IMR-90 (cell line): ENCODE measurements at regions not wholly inside any gene's neighbourhood (a gene's known extent, or its start where the extent isn't known, plus 50 kb on each side); places are given as distances from the start of the nearest gene placed in this dataset.

Source experiments
- BHLHE40 ChIP-seq: fragments of 150-350 bp; IDR thresholded peaks from 2 replicates; pipeline ENCODE4 v1.6.1; 2016; ENCODE audit warnings: mild to moderate bottlenecking, low read depth, low read length
- CEBPB ChIP-seq: IDR thresholded peaks from 2 replicates; pipeline ENCODE4 v1.6.1; 2012; ENCODE audit warnings: low read depth, low read length, improper control_type of control experiment
- MXI1 ChIP-seq: IDR thresholded peaks from 2 replicates; pipeline ENCODE4 v1.6.1; 2012; ENCODE audit warnings: low read depth, mild to moderate bottlenecking, low read length, moderate library complexity, borderline replicate concordance
- POLR2A ChIP-seq: IDR thresholded peaks from 2 replicates; pipeline ENCODE4 v1.6.1; 2012; ENCODE audit warnings: mild to moderate bottlenecking, low read depth, low read length
- SMC3 ChIP-seq: fragments of 150-350 bp; IDR thresholded peaks from 2 replicates; pipeline ENCODE4 v1.6.1; 2016; ENCODE audit warnings: low read depth, mild to moderate bottlenecking, antibody characterized with exemption, low read length, moderate library complexity
- TF ChIP-seq, protein P1 (sequence below): fragments of 150-350 bp; IDR thresholded peaks from 2 replicates; pipeline ENCODE4 v1.6.1; 2017; ENCODE audit warnings: mild to moderate bottlenecking, antibody characterized with exemption, low read length, low read depth
- TF ChIP-seq, protein P2 (sequence below): conservative IDR thresholded peaks from 2 replicates; pipeline ENCODE4 v1.5.1; 2012; ENCODE audit warnings: mild to moderate bottlenecking, low read depth, low read length, improper control_type of control experiment
- TF ChIP-seq, protein P3 (sequence below): fragments of 150-350 bp; IDR thresholded peaks from 2 replicates; pipeline ENCODE4 v1.6.1; 2016; ENCODE audit warnings: low read depth, mild to moderate bottlenecking, low read length, moderate library complexity, borderline replicate concordance

DNA sequence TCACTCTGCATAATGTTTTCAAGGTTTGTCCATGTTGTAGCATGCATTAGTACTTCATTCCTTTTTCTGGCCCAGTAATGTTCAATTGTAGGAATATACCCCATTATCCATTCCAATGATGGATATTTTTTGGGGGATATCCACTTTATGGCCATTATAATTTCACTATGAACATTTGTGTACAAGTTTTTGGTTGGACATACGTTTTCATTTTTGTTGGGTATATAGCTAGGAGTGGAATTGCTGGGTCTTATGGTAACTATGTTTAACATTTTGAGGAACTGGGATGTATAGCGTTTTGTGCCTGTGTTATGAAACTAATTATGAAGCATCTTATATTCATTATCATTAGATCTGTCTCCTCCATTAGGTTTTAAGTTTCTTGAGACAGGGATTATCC, 191.6 kb downstream of the TM9SF2 start:
- TF ChIP-seq POLR2A (no peak), CEBPB (no peak), BHLHE40 (no peak), SMC3 (no peak), MXI1 (no peak)
- TF ChIP-seq, protein P1, sequence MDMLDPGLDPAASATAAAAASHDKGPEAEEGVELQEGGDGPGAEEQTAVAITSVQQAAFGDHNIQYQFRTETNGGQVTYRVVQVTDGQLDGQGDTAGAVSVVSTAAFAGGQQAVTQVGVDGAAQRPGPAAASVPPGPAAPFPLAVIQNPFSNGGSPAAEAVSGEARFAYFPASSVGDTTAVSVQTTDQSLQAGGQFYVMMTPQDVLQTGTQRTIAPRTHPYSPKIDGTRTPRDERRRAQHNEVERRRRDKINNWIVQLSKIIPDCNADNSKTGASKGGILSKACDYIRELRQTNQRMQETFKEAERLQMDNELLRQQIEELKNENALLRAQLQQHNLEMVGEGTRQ = no peak
- TF ChIP-seq, protein P2, sequence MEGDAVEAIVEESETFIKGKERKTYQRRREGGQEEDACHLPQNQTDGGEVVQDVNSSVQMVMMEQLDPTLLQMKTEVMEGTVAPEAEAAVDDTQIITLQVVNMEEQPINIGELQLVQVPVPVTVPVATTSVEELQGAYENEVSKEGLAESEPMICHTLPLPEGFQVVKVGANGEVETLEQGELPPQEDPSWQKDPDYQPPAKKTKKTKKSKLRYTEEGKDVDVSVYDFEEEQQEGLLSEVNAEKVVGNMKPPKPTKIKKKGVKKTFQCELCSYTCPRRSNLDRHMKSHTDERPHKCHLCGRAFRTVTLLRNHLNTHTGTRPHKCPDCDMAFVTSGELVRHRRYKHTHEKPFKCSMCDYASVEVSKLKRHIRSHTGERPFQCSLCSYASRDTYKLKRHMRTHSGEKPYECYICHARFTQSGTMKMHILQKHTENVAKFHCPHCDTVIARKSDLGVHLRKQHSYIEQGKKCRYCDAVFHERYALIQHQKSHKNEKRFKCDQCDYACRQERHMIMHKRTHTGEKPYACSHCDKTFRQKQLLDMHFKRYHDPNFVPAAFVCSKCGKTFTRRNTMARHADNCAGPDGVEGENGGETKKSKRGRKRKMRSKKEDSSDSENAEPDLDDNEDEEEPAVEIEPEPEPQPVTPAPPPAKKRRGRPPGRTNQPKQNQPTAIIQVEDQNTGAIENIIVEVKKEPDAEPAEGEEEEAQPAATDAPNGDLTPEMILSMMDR = no peak
- TF ChIP-seq, protein P3, sequence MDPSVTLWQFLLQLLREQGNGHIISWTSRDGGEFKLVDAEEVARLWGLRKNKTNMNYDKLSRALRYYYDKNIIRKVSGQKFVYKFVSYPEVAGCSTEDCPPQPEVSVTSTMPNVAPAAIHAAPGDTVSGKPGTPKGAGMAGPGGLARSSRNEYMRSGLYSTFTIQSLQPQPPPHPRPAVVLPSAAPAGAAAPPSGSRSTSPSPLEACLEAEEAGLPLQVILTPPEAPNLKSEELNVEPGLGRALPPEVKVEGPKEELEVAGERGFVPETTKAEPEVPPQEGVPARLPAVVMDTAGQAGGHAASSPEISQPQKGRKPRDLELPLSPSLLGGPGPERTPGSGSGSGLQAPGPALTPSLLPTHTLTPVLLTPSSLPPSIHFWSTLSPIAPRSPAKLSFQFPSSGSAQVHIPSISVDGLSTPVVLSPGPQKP = no peak
